Endothelial cell of umbilical vein (primary cell): ENCODE measurements at regions not wholly inside any gene's neighbourhood (a gene's known extent, or its start where the extent isn't known, plus 50 kb on each side); places are given as distances from the start of the nearest gene placed in this dataset.

Source experiments
- BruUV-seq: library from RNA; stranded (reverse); fragments of 400-500 nt; replicated peaks from 2 replicates; lab custom pipeline; 2021; lab: Mats Ljungman, UMichigan
- CTCF ChIA-PET: fragments of 300-600, 350-600 bp; sonication (Branson Sonifier 250); formaldehyde crosslinking; loops from one replicate; lab custom pipeline; 2021; ENCODE audit warnings: antibody characterized with exemption, inconsistent platforms; lab: Charles Lee
- POLR2A ChIA-PET: fragments of 300-600, 350-600 bp; sonication (Branson Sonifier 250); formaldehyde crosslinking; loops from one replicate; lab custom pipeline; 2021; ENCODE audit warnings: antibody characterized with exemption, inconsistent platforms; lab: Charles Lee
- DNase-seq: peaks from one replicate; pipeline ENCODE4 v3.0.0-alpha.2; 2011; ENCODE audit warnings: low read depth, low spot score
- FAIRE-seq: peaks from 2 replicates; lab custom pipeline; 2011; peaks lifted over from hg19 to GRCh38; lab: Jason Lieb, UNC
- H2AFZ ChIP-seq: 2 replicates; pipeline ENCODE4 v1.6.0; 2012; ENCODE audit warnings: low read depth, low read length, control low read depth, inconsistent platforms
- H3K27ac ChIP-seq: 2 replicates; pipeline ENCODE4 v1.5.1; 2011; ENCODE audit warnings: low read depth, mild to moderate bottlenecking, control low read depth, low read length, moderate library complexity; ENCODE audit not compliant: insufficient read depth
- H3K27me3 ChIP-seq, 2 experiments: 2 replicates each; pipeline versions ENCODE4 v1.6.0 to v1.6.1; 2011; ENCODE audit warnings: low read length in 2 of 2, mixed read lengths in 1 of 2; ENCODE audit not compliant: control insufficient read depth in 2 of 2, insufficient read depth in 2 of 2
- H3K36me3 ChIP-seq, 2 experiments: 2 replicates in 1 of 2; 3 replicates in 1 of 2; pipeline ENCODE4 v1.5.1; 2011; ENCODE audit warnings: low read length in 2 of 2, mild to moderate bottlenecking in 1 of 2, moderate library complexity in 1 of 2; ENCODE audit not compliant: control insufficient read depth in 2 of 2, insufficient read depth in 2 of 2; ENCODE audit errors: extremely low read depth in 1 of 2
- H3K4me1 ChIP-seq: 3 replicates; pipeline ENCODE4 v1.5.1; 2011; ENCODE audit warnings: mild to moderate bottlenecking, low read length; ENCODE audit not compliant: control insufficient read depth, insufficient read depth; ENCODE audit errors: extremely low read depth
- H3K4me2 ChIP-seq: 2 replicates; pipeline ENCODE4 v1.6.1; 2011; ENCODE audit warnings: low read length, control low read depth, mixed read lengths; ENCODE audit not compliant: insufficient read depth
- H3K4me3 ChIP-seq, 3 experiments: fragments of 200-600 bp in 1 of 3; sonication (generic), shearing (Covaris generic) in 1 of 3; replicated peaks in 1 of 3; 2 replicates each; pipeline ENCODE4 v1.5.1; 2011 to 2016; ENCODE audit warnings: control low read depth in 3 of 3, low read length in 3 of 3, mild to moderate bottlenecking in 2 of 3, inconsistent platforms in 1 of 3, low read depth in 1 of 3, moderate library complexity in 1 of 3; ENCODE audit not compliant: insufficient read depth in 1 of 3
- H3K79me2 ChIP-seq: 2 replicates; pipeline ENCODE4 v1.6.0; 2012; ENCODE audit warnings: low read length, inconsistent platforms; ENCODE audit not compliant: control insufficient read depth, insufficient read depth
- H3K9ac ChIP-seq: replicated peaks from 2 replicates; pipeline ENCODE3; 2011; ENCODE audit warnings: low read length, control low read depth; ENCODE audit not compliant: insufficient read depth; ENCODE audit errors: extremely low read depth
- H3K9me1 ChIP-seq: replicated peaks from 3 replicates; pipeline ENCODE4 v1.6.0; 2011; ENCODE audit warnings: mild to moderate bottlenecking, low read length; ENCODE audit not compliant: control insufficient read depth, insufficient read depth; ENCODE audit errors: extremely low read depth
- H3K9me3 ChIP-seq: replicated peaks from 2 replicates; pipeline ENCODE4 v1.5.1; 2012; ENCODE audit warnings: low read length, inconsistent platforms; ENCODE audit not compliant: control insufficient read depth, insufficient read depth
- H4K20me1 ChIP-seq: replicated peaks from 2 replicates; pipeline ENCODE3; 2011; ENCODE audit warnings: mild to moderate bottlenecking, low read length; ENCODE audit not compliant: control insufficient read depth, insufficient read depth; ENCODE audit errors: extremely low read depth
- CTCF ChIP-seq, 2 donors: IDR thresholded peaks; 1 replicate in 1 of 2; 2 replicates in 1 of 2; pipeline ENCODE4 v1.5.1; 2011; ENCODE audit warnings: low read length in 2 of 2, mild to moderate bottlenecking in 2 of 2, moderate library complexity in 2 of 2, control low read depth in 1 of 2, inconsistent platforms in 1 of 2, low read depth in 1 of 2; ENCODE audit not compliant: insufficient read depth in 1 of 2; ENCODE audit errors: extremely low read depth in 1 of 2
- EZH2 ChIP-seq: IDR thresholded peaks from 2 replicates; pipeline ENCODE4 v1.6.1; 2012; ENCODE audit warnings: borderline replicate concordance, low read depth, mild to moderate bottlenecking, moderate library complexity, low read length, inconsistent platforms; ENCODE audit not compliant: severe bottlenecking
- FOS ChIP-seq: IDR thresholded peaks from 2 replicates; pipeline ENCODE4 v1.6.1; 2011; ENCODE audit warnings: mild to moderate bottlenecking, low read length, moderate library complexity, borderline replicate concordance; ENCODE audit not compliant: insufficient read depth
- GATA2 ChIP-seq: IDR thresholded peaks from 2 replicates; pipeline ENCODE4 v1.7.0; 2011; ENCODE audit warnings: low read depth, mild to moderate bottlenecking, moderate library complexity, mixed read lengths, low read length; ENCODE audit not compliant: insufficient read length, insufficient read depth
- JUN ChIP-seq: IDR thresholded peaks from 2 replicates; pipeline ENCODE4 v1.6.1; 2011; ENCODE audit warnings: borderline replicate concordance, low read depth; ENCODE audit not compliant: insufficient read length, insufficient read depth
- MAX ChIP-seq: IDR thresholded peaks from 2 replicates; pipeline ENCODE4 v1.6.1; 2011; ENCODE audit not compliant: insufficient read depth, insufficient read length
- MYC ChIP-seq: IDR thresholded peaks from one replicate; pipeline ENCODE4 v1.6.1; 2011; ENCODE audit warnings: mild to moderate bottlenecking, low read depth, low read length
- POLR2A ChIP-seq: IDR thresholded peaks from 2 replicates; pipeline ENCODE4 v1.6.1; 2012; ENCODE audit warnings: low read depth, mild to moderate bottlenecking, control low read depth, low read length
- POLR2AphosphoS5 ChIP-seq: IDR thresholded peaks from 2 replicates; pipeline ENCODE4 v1.6.1; 2012; ENCODE audit warnings: low read depth, mild to moderate bottlenecking, control low read depth, low read length, moderate library complexity; ENCODE audit not compliant: insufficient read depth
- dilution Hi-C: fragments of 300-500 bp; cut with MboI; formaldehyde crosslinking; loops from one replicate; pipeline ENCODE4 v1.15.0; 2019; ENCODE audit warnings: low sequenced_read_pairs; ENCODE audit not compliant: extremely low pct_ligation_motif_present
- intact Hi-C: fragments of 100-400 bp; cut with micrococcal nuclease; formaldehyde crosslinking; loops from one replicate; pipeline ENCODE4 v1.10.0; 2022

- intact Hi-C loops = no loop called here
- ChIA-PET CTCF (no interaction called here), POLR2A (no interaction called here)
- DNase-seq (no peak), FAIRE-seq (no peak)
- Histone ChIP-seq H3K36me3 (no peaks in the 10 kb centered on the region), H3K9me1 (no peaks in the 10 kb centered on the region), H3K27ac (no peak overlapping the region), H3K9ac (no peak overlapping the region), H3K79me2 (no peaks in the 10 kb centered on the region), H3K27me3 (no peaks in the 10 kb centered on the region), H3K4me2 (no peak overlapping the region), H4K20me1 (no peaks in the 10 kb centered on the region), H3K9me3 (no peaks in the 10 kb centered on the region), H2AFZ (no peak overlapping the region), H3K4me1 (no peaks in the 10 kb centered on the region), H3K4me3 (no peak overlapping the region)
- BruUV-seq = no TSS peak
- dilution Hi-C loops = no loop called here
- TF ChIP-seq FOS (no peak), JUN (no peak), CTCF (IDR thresholded peaks at IDR 0.05; ENCODE audit: extremely low read depth in 1 of 2, insufficient read depth in 1 of 2, low read depth in 1 of 2, low read length in 2 of 2) (no peak), MAX (no peak), GATA2 (no peak), EZH2 (no peak), POLR2AphosphoS5 (no peak), POLR2A (no peak), MYC (no peak)
Measured at GRCh38 chr9:100661668-100662067, 83.8 kb downstream of the CAVIN4 start.
